Panc1 (cell line): ENCODE measurements at regions not wholly inside any gene's neighbourhood (a gene's known extent, or its start where the extent isn't known, plus 50 kb on each side); places are given as distances from the start of the nearest gene placed in this dataset.

Experiments used
- ATAC-seq: fragments of 200-7000 bp; cut with Tn5 transposase; 2 replicates; pipeline ENCODE4 v1.9.1; 2020; ENCODE audit warnings: mild to moderate bottlenecking, moderate library complexity
- BruUV-seq: library from RNA; stranded (reverse); fragments of 400-500 nt; replicated peaks from 2 replicates; lab custom pipeline; 2021; lab: Mats Ljungman, UMichigan
- CTCF ChIA-PET: fragments of 300-600 bp; sonication (Branson Sonifier 250); formaldehyde crosslinking; loops from one replicate; lab custom pipeline; 2022; ENCODE audit warnings: antibody characterized with exemption; lab: Charles Lee
- POLR2A ChIA-PET: fragments of 300-600 bp; sonication (Branson Sonifier 250); formaldehyde crosslinking; loops from one replicate; lab custom pipeline; 2022; ENCODE audit warnings: antibody characterized with exemption; lab: Charles Lee
- DNase-seq: peaks from one replicate; pipeline ENCODE4 v3.0.0-alpha.2; 2010; ENCODE audit warnings: low read depth, low spot score
- H3K27ac ChIP-seq: 2 replicates; pipeline ENCODE4 v1.5.1; 2011; ENCODE audit warnings: mild to moderate bottlenecking, low read length, inconsistent platforms
- H3K27me3 ChIP-seq: fragments of 200-500 bp; sonication (Bioruptor generic); 2 replicates; pipeline ENCODE4 v1.6.0; 2014; ENCODE audit warnings: low read length, inconsistent platforms; ENCODE audit not compliant: control insufficient read depth, insufficient read depth
- H3K36me3 ChIP-seq: fragments of 200-500 bp; sonication (Bioruptor generic); 2 replicates; pipeline ENCODE4 v1.5.1; 2014; ENCODE audit warnings: inconsistent platforms, mild to moderate bottlenecking, low read length, moderate library complexity; ENCODE audit not compliant: control insufficient read depth, insufficient read depth
- H3K4me1 ChIP-seq: 2 replicates; pipeline ENCODE4 v1.5.1; 2011; ENCODE audit warnings: inconsistent platforms, mild to moderate bottlenecking, low read length, moderate library complexity; ENCODE audit not compliant: control insufficient read depth, insufficient read depth
- H3K4me3 ChIP-seq, 2 experiments: 2 replicates each; pipeline ENCODE4 v1.5.1; 2011 to 2012; ENCODE audit warnings: low read depth in 2 of 2, low read length in 2 of 2, mild to moderate bottlenecking in 2 of 2, inconsistent platforms in 1 of 2, moderate library complexity in 1 of 2
- H3K9me3 ChIP-seq: fragments of 200-500 bp; sonication (Bioruptor generic); 2 replicates; pipeline ENCODE4 v1.5.1; 2014; ENCODE audit warnings: low read depth, mild to moderate bottlenecking, inconsistent platforms, low read length, moderate library complexity; ENCODE audit not compliant: control insufficient read depth, insufficient read depth
- CTCF ChIP-seq: fragments of 450-650 bp; IDR thresholded peaks from 2 replicates; pipeline ENCODE4 v1.5.1; 2017; ENCODE audit warnings: mild to moderate bottlenecking
- POLR2AphosphoS5 ChIP-seq: IDR thresholded peaks from 2 replicates; pipeline ENCODE4 v1.6.1; 2012; ENCODE audit warnings: mild to moderate bottlenecking, low read depth, low read length, moderate library complexity
- REST ChIP-seq, 2 experiments: IDR thresholded peaks; 2 replicates each; pipeline ENCODE4 v1.6.1; 2011 to 2012; ENCODE audit warnings: low read depth in 2 of 2, control low read depth in 1 of 2, low read length in 1 of 2, mild to moderate bottlenecking in 1 of 2, moderate library complexity in 1 of 2; ENCODE audit not compliant: insufficient read depth in 1 of 2
- SIN3A ChIP-seq: IDR thresholded peaks from 2 replicates; pipeline ENCODE4 v1.6.1; 2012; ENCODE audit warnings: low read depth, mild to moderate bottlenecking, low read length, moderate library complexity, borderline replicate concordance; ENCODE audit not compliant: insufficient read depth
- TCF7L2 ChIP-seq: IDR thresholded peaks from 2 replicates; pipeline ENCODE4 v1.6.1; 2011; ENCODE audit warnings: mild to moderate bottlenecking, low read depth, low read length, inconsistent platforms
- in situ Hi-C: cut with HindIII; loops from 2 replicates; pipeline ENCODE4 v1.10.0; 2016; ENCODE audit warnings: low sequenced_read_pairs, low pct_unique_long_range_greater_than_20kb
- intact Hi-C: fragments of 100-400 bp; cut with micrococcal nuclease; formaldehyde crosslinking; loops from one replicate; pipeline ENCODE4 v1.10.0; 2022; ENCODE audit not compliant: unreplicated experiment

- CTCF ChIA-PET: no interaction called here
- intact Hi-C loops (no loop called here), in situ Hi-C loops (no loop called here)
- no peak overlapping the region for H3K4me3 ChIP-seq
- no peak for TF ChIP-seq SIN3A
- no peak for TF ChIP-seq TCF7L2
- no peak for TF ChIP-seq REST (IDR thresholded peaks at IDR 0.05; ENCODE audit: insufficient read depth in 1 of 2, low read depth in 2 of 2, low read length in 1 of 2)
- no peak for TF ChIP-seq POLR2AphosphoS5
- H3K36me3 ChIP-seq: no peaks in the 10 kb centered on the region
- H3K27me3 ChIP-seq: no peaks in the 10 kb centered on the region
- no peak overlapping the region for H3K27ac ChIP-seq
- POLR2A ChIA-PET: no interaction called here
- no peaks in the 10 kb centered on the region for H3K9me3 ChIP-seq
- DNase-seq (no peak), ATAC-seq (no peak)
- no TSS peak for BruUV-seq
- no peaks in the 10 kb centered on the region for H3K4me1 ChIP-seq
These were observed 89.8 kb upstream of the KCNH7 start for GRCh38 chr2:162928356-162928755.

DNA sequence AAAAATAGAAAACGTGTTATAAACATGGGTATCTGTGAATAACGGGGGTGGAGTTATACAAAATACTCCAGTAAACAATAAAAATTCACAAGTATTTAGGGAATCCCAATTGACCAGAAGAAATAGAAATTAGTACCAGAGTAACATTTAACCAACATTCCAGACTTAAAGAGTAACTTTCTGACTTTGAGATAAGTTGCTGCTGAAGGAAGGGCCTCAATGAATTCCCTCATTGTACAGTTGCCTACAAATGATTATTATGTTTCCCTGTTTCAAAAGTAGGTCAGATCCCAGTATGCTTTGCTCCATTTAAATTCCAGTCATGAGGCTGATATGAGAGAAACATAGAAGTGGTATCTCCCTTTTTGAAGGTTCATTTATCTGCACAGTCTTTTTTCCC is 88.3 kb upstream of the KCNH7 start:
- in situ Hi-C loops: no loop called here
- POLR2A ChIA-PET: no interaction called here

More for the DNA sequence above, 88.3 kb upstream of the KCNH7 start:
- Histone ChIP-seq H3K27ac (no peak overlapping the region), H3K27me3 (no peaks in the 10 kb centered on the region), H3K36me3 (no peaks in the 10 kb centered on the region), H3K4me3 (no peak overlapping the region), H3K9me3 (no peaks in the 10 kb centered on the region), H3K4me1 (no peaks in the 10 kb centered on the region)
- CTCF ChIA-PET: no interaction called here
- intact Hi-C loops: no loop called here
- no peak for DNase-seq
- no peak for TF ChIP-seq CTCF
- no peak for TF ChIP-seq POLR2AphosphoS5
- no peak for TF ChIP-seq TCF7L2
- TF ChIP-seq REST (IDR thresholded peaks at IDR 0.05; ENCODE audit: insufficient read depth in 1 of 2, low read depth in 2 of 2, low read length in 1 of 2): no peak
- TF ChIP-seq SIN3A: no peak
- ATAC-seq: no peak
- no TSS peak for BruUV-seq
